ELF-1 (cell line): ENCODE measurements at regions not wholly inside any gene's neighbourhood (a gene's known extent, or its start where the extent isn't known, plus 50 kb on each side); places are given as distances from the start of the nearest gene placed in this dataset.
"Not testable (repeated sequence)": the region's sequence is repeated elsewhere in the genome, so short reads cannot be mapped to it uniquely, and the experiment has no call there.

Experiments used
- DNase-seq: peaks from one replicate; pipeline ENCODE4 v3.0.0-alpha.2; 2016; ENCODE audit warnings: low read depth, low spot score

DNA sequence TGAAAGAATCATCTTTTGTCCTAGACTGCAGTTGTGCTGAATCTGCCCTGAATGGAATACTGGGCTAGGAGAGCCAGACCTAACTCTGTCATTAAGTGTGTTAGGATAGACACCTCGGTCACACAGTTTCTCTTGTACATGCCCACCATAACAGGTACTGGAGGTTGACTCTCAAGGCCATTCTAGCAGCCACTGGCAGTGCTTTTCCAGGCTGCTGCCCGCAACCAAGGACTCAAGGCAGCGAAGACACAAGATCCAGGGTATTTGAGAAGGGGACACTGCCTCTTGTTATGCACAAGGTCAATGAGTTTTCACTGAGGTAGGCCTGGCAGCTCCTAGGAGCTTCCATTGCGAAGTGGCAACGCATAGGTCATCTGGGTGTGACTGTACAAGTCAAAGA is 70.6 kb upstream of the ZNF746 start:
- DNase-seq = no peak

DNA sequence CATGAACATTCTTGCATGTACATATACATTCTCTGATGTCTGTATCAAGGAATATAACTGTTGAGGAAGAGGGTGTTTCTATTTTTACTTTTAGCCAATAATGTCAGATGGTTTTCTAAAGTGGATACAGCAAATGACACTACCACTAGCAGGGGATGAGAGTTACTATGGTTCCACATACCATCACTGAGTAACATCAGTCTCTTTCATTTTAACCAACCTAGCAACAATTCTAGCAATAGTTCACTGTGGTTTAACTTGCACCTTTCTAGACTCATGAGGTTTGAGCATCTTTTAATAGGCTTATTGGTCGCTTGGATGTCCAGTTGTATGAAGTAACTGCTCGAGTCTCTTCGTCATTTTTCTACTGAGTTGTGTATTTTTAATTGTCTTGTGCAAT is 68.5 kb upstream of the ZNF746 start:
- no peak for DNase-seq

DNA sequence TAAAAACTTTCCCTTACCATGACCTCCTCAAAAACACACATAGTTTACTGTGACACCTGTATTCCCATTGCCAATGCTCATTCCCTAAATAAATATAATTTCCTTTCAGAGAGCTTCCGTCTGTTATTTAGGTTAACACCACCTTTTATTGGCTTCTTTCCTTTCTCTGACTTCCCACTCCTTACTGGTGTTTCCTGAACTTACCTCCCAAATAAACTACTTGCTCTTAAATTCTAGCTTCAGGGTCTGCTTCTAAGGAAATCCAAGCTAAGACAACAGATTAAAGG is 67.4 kb upstream of the ZNF746 start:
- DNase-seq = no peak

DNA sequence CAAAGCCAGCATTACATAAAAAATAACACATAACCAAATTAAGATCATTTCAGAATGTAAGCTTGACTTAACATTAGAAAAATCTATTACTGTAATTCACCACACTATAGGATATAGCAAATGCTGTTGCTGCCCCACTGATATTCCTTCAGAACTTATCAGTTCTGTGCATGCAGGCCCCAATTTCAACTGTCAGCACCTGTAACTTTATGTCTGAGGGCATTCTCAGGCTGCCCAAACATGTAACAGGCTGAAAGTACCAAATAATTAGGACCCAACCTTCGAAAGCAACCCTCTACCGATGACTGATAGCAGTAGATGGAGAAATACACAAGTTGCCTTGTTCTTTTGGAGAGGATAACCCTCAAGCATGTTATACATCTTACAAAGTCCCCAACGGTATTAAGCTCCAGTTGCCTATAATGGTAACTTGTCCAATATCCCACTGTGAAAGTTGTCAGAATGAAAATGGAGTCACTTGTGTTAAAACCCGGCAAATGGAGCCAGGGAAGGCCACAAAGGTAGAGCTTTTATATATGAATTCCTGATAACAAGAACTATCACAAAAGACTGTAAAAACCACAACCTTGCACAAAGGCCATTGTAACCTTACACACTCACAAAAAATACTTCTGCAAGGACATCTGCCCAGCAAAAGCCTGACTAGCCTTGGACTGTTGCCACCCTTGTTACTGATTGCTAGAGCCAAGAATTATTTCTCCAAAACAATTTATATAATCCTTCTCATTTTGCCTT is 66.9 kb upstream of the ZNF746 start:
- DNase-seq = no peak

DNA sequence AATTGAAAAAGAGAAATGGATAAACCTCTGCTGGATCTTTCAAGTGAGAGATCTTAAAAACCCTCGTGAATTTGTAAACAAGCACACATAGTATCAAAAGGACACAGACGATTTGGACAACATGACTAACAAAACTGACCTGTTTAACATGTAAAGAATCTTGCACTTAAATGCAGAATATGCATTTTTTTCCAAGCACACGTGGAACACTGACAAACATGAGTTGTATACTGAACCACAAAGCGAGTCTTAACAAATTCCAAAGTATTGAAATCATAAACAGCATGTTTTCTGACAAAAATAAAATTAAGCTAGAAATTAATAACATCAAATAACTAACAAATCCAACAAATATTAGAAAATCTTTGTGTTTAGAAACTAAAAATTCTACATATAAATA is 65.0 kb upstream of the ZNF746 start:
- DNase-seq = no peak

DNA sequence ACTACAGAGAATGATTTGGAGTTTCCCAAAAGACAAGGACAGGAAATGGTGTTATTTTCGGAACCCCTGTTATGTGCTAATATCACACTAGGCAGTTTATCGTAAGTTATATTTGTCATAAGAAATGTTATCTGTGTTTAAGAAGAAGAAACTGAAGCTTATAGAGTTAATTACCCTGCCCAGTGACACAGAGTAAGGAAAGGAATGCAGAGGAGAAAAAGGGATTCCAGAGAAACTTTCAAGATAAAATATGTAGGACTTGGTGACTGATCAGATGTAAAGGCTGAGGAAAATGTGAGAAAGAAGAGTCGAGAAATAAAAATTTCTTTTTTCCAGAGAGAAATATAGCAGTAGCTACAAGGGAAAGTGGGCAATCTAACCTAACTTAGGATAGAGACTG is 63.5 kb upstream of the ZNF746 start:
- DNase-seq = no peak

DNA sequence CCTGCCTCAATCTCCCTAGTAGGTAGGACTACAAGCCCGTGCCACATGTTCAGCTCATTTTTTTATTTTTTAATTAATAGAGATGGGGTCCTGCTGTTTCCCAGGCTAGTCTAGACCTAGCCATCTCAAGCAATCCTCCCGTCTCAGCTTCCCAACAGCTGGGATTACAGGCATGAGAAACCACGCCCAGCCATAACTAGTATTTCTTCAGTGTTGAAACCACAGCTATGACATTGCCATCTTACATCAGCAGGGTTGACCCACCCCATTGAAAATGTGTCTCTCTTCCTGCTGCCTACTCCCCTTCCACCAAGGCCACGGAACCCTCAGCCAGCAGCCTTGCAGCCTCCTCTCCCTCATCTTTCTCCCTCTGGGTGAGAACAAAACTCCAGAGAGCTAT is 62.1 kb upstream of the ZNF746 start:
- DNase-seq = no peak

DNA sequence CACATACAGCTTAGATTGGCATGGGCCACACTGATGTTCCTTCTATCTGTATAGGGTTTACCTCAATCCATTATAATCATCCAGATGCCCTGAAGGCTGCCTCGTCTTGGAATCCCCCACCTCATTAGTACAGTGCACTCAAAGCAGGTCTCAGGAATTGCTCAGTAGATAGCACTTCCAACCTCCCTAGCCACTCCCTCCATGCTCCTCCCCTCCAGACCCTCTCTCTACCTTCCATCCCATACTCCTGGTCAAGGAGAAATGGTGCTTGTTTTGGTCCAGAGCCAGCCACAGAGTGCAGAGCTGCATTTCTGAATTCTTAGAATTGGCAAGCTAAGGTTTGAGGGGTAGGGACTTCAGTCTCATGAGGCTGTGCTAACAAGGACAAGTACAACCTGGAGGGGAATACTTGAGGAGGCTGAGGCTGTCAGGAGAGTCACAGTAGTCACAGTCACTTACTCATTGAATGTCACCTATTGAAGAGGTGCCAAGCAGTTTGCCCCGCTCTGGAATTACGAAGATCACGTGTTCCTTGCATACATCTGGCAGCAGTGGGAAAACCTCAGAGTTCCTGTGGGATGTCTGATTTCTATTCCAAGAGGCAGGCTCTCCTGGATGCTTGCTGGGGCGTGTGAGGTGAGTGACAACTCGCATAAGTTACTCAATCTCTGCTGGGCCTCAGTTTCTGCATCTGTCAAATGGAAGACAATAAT is 60.7 kb upstream of the ZNF746 start:
- no peak for DNase-seq

DNA sequence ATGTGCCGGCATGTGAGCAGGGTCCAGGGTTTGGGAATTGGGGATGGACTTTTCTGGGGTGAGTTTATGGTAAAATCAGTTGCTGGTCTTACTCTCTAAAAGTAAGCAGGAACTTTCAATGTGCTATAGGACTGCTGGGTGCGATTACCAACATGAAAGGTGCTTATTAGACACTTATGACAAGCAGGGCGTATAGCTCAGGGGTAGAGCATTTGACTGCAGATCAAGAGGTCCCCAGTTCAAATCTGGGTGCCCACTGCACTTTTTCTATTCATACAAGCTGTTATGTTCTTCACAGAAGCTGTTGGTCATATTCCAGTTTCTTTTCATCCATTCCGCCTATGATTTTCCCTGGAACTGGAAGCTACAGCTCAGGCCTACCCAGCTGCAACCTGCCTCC is 58.9 kb upstream of the ZNF746 start:
- DNase-seq = not testable (repeated sequence)

DNA sequence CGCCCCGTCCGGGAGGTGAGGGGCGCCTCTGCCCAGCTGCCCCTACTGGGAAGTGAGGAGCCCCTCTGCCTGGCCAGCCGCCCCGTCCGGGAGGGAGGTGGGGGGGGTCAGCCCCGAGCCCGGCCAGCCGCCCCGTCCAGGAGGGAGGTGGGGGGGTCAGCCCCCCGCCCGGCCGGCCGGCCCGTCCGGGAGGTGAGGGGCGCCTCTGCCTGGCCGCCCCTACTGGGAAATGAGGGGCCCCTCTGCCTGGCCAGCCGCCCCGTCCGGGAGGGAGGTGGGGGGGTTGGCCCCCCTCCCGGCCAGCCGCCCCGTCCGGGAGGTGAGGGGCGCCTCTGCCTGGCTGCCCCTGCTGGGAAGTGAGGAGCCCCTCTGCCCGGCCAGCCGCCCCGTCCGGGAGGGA is 57.2 kb upstream of the ZNF746 start:
- not testable (repeated sequence) for DNase-seq

DNA sequence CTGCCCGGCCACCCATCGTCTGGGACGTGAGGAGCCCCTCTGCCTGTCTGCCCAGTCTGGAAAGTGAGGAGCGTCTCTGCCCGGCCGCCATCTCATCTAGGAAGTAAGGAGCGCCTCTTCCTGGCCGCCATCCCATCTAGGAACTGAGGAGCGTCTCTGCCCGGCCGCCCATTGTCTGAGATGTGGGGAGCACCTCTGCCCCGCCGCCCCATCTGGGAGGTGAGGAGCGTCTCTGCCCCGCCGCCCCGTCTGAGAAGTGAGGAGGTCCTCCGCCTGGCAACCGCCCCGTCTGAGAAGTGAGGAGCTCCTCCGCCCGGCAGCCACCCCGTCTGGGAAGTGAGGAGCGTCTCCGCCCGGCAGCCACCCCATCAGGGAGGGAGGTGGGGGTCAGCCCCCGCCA is 56.4 kb upstream of the ZNF746 start:
- DNase-seq = not testable (repeated sequence)

DNA sequence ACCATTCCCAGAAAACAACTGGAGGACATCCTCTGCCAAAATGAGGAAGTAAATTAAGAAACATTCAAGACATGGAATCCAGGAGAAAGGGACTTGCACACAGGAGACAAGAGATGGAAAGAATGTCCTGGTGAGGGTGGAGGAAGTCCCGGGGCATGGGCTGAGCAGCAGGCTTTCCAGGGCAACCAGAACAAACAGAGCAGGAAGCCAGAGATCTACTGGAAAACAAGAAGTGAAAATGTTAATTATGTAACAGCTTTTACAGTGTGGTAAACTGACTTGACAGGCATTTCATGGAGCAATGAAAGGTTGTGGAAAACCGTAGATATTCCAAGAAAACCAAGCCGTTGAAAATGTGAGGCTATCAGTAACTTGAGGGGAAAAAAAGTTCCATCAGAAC is 55.2 kb upstream of the ZNF746 start:
- DNase-seq = no peak
